NCI-H1436 treated with DMSO at 0.1 percent for 48 hours (cell line): ENCODE measurements at regions not wholly inside any gene's neighbourhood (a gene's known extent, or its start where the extent isn't known, plus 50 kb on each side); places are given as distances from the start of the nearest gene placed in this dataset.
A peak's percentile ranks its signal among the peaks of the same experiment; 100 is the strongest.
"Not testable (repeated sequence)": the region's sequence is repeated elsewhere in the genome, so short reads cannot be mapped to it uniquely, and the experiment has no call there.

Experiments
- DNase-seq: peaks from one replicate; lab custom pipeline; 2025; lab: John Stamatoyannopoulos, UW

- no peak for DNase-seq
These were observed 321.5 kb upstream of the NRP1 start for GRCh38 chr10:33655921-33656320.

DNA sequence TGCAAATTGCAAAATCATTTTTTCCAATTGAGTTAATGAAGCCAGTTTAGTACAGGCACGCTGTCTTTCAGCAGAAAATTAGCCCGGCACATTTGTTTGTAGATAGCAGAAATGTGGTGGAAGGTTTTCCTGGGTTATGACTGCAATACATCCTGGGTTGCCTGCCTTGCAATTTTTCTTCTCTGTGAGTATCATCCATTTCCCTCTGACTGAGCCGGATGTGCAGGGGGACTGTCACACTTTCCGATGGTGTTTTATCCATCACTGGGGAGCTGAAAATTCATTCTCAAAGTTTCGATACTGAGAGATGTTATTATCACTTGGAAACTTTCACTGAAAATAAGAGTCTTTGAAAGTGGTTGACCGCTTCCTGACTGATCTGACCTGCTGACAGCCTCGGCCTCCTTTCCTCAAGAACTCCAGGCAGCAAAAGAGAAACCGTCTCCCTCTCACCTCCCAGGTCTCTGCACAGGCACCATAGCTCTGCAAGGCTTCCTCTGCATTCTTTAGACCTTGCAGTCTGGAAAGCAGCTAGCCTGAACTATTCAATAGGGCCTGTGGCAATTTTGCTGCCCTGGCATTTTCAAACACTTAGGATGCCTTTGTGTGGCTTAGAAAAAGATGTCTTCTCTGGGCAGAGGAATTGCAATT is 320.8 kb upstream of the NRP1 start:
- no peak for DNase-seq

DNA sequence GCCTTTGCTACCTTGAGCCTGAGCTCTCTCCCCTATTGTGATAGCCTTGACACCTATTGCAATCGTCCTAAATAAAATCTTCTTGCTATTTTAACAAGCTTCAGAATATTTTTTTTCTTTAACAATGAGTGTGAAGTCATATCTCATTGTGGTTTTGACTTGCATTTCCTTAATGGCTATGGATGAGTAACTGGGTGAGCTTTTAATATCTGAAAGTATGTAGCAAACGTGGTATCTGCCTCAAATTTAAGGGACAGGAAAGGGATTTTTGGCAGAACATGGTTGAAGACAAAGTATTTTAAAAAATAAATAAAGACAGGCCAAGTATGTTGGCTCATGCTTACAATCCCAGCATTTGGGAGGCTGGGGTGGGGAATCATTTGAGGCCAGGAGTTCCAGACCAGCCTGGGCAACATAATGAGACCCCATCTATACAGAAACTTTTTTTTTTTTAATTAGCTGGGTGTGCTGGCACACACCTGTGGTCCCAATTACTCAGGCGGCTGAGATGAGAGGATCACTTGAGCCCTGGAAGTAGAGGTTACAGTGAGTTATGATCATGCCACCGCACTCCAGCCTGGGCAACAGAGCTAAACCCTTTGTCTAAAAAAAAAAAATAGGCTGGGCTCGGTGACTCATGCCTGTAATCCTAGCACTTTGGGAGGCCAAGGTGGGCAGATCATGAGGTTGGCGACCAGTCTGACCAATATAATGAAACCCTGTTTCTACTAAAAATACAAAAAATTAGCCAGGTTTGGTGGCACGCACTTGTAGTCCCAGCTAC is 319.3 kb upstream of the NRP1 start:
- DNase-seq, result no peak

- no peak for DNase-seq
These were observed 318.4 kb upstream of the NRP1 start for GRCh38 chr10:33652870-33653269.

GRCh38 chr10:33650131-33650530 is 315.7 kb upstream of the NRP1 start:
- not testable (repeated sequence) for DNase-seq

- no peak for DNase-seq
These were observed 308.6 kb upstream of the NRP1 start for GRCh38 chr10:33643042-33643441.

- DNase-seq, result no peak
These were observed 304.4 kb upstream of the NRP1 start for GRCh38 chr10:33638891-33639290.

DNA sequence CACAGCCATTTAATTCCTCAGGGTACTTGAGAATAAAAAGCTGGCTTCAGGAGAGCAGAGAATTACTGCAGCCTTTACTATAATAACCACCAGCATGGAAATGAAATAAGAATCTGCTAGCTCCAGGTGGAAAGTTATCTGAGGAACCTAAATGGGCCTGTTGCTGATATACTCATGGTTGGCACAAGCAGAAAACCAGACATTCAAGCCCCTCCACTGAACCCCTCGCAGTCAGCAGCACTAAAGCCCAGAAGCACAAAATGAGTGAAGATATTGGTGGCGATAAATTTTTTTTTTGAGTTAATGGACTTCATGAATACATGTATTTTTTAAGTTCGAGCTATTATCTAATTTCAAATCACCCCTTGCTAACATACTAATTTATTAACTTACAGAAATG is 303.9 kb upstream of the NRP1 start:
- DNase-seq, result peak; percentile 23

DNA sequence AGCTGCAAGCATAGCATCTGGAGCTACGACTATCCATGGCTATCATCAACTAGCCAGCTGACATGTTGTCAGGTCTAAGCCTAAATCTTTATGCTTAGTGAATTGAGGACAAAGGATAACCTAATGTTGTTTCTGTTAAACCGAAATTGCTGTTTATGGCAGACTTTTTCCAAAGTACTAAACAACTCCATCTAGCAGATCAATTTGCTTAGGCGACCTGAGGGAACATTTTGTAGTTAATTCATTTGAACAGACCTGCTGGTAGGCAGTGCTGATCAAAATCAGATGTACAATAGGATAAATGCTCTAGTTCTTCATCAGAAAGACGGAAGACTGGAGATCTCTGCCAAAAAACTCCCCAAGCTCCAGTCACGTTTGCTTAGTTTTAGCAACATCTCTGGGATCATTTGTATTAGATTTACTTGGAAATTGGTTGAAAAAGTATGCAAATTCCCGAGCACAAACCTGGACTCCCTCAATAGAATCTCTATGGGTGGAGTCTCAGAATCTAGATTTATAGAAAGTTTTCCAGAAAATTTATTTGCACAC is 301.6 kb upstream of the NRP1 start:
- no peak for DNase-seq

GRCh38 chr10:33632432-33632831 is 298.0 kb upstream of the NRP1 start:
- DNase-seq, result no peak

DNA sequence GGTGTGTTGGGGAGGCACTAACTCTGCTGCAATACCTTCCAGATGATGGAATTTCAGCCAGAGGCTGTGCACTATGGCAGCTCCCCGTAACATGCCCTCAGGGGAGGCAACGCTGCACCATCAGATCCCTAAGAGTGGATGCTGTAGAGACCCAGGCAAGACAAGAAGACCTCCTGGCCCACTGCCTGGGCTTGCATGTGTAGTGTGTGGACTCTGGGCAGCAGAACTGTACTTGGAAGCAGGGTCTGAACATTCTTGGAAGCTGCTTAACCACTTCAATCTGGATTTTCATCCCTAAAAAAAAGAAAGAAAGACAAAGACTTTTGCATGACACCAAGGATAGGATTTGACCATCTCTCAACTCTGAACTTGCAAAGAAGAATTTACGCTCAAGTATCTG is 297.5 kb upstream of the NRP1 start:
- no peak for DNase-seq

GRCh38 chr10:33630761-33631160 is 296.3 kb upstream of the NRP1 start:
- no peak for DNase-seq

DNA sequence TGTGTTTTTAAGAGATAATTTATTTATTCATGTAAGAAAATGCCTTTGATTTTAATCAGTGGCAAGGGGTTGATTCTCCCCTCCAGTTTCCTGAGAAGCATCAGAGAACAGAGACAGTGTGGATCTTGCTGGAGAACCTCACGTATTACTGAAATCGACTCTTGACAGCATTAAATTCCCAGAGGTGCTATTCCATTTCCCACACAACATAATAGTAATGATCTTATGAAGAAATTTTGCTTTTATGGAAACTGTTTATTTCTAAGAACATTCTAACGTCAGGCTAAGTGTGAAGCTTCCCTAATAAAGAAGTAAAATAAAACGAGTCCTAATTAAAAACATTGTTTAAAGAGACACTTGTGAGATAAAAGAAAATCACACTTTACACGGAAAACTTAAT is 293.1 kb upstream of the NRP1 start:
- no peak for DNase-seq

DNA sequence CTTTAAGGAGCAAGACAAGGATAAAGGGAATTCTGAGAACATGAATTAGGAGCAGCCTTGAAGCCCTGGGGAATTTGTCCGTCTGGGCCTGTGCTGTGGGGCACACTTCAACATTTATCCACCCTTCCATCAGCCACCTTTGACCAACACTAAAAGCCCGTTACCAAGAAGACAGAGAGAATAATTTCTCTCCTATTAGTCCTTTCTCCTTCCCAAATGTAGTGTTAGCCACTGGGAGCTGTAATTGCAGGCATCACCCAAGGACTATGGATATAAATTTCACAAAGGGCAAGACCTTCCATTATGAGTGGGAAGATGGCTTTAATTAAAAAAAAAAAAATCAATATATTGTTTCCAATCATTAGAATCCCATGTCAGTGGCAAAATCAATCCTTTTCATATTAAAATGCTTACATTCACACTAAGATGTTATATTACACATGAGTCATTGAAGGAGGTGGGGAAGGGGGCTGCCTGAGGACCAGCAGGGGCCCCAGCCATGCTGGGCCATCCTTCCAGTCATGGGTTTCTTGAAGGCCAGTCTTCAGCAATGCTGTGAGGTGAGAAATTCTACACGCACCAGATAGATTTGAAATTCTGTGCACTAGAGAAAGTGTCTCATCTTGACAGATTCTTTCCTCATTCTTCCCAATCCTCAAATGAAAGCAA is 292.5 kb upstream of the NRP1 start:
- DNase-seq, result no peak

DNA sequence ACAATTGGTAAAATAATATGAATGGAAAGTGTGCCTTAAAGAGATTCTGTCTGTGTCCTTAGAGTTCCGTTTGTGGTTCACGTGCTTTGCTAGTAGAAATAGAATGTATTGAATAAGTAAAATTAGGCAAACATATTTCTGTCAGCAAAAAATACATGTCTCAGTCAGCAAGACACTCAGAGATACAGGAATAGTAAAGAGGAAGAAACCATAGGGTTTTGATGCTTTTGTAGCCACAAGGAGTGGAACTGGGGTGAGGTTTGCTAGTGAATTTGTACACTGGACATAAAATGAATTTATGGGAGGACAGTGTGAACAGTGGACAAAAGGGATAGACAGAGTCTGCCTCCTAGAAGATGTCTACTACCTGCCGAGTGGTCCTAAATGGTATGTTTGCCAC is 289.2 kb upstream of the NRP1 start:
- no peak for DNase-seq

GRCh38 chr10:33621101-33621500 is 286.6 kb upstream of the NRP1 start:
- DNase-seq, result no peak

GRCh38 chr10:33618196-33618595 is 283.7 kb upstream of the NRP1 start:
- no peak for DNase-seq

DNA sequence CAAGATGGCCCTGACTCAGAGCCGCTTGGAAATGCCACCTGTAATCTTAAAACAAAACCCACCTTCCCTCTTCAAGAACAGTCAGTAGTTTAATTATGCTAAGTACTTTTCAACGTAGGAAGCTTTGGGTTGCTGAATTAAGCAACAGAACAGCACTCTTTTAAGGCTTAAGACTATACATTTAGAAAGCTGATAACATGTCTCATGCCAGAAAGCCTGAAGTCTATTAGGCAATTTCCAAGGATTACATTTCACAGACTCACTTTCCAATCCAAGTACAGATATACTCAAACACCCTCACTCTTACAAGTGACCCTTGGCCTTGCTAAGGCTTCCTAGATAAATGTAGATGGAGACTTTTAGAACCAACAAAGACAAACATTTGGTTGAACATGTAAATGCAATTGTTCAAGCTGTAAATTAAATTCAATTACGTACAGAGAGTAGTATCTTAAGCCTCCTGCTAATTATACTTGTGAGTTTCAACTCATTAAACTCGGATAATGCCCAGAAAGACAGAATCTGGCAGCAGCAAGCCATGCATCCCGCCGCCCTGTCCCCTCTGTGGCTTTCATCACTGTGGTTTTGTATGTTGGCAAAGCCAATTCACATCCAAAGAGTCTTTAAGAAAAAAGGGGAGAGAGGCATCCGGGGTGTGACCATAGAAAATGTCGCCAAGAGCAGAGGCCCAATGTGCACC is 283.1 kb upstream of the NRP1 start:
- no peak for DNase-seq

GRCh38 chr10:33616956-33617355 is 282.5 kb upstream of the NRP1 start:
- no peak for DNase-seq

DNA sequence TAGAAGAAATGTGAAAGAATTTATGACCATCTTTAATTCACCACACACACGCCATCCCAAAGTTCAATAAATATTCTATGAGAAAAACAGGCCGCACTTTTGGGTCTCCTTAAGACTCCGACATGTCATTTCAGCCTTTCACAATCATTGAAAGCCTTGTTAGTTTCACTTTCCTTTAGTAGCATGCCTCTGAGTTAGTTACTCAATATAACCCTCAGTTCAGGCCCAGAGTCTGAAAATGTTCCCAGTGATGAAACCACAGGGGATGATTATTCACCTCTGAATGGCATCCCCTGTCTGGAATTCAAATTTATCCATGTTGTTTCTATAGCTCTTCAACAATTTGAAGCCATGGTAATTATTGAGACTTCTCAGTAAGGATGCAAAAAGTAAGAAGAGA is 278.1 kb upstream of the NRP1 start:
- DNase-seq, result no peak

- no peak for DNase-seq
These were observed 277.6 kb upstream of the NRP1 start for GRCh38 chr10:33612116-33612515.

DNA sequence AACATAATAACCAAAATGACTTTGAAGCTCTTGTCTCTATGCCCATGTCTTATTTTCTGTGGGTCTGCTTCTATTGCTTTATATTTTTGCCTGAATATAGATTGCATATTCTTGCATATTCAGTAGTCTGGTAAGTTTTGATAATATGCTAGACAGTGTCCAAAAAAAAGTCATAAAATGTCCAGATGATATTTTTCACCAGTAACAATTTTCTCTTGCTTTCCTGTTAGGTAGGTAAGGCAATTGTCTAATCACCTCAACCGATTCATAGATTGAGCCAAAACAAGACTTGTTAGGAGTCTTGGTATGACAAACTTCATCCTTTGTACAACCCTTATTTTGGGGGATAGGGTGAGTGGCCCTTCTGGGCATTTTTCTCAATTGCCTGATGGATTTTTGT is 277.0 kb upstream of the NRP1 start:
- no peak for DNase-seq
